Type B pancreatic cell (in vitro differentiated cells): ENCODE measurements at regions not wholly inside any gene's neighbourhood (a gene's known extent, or its start where the extent isn't known, plus 50 kb on each side); places are given as distances from the start of the nearest gene placed in this dataset.

Experiments used
- DNase-seq: peaks from one replicate; pipeline ENCODE4 v3.0.0; 2021; ENCODE audit warnings: mixed read lengths; ENCODE audit not compliant: unreplicated experiment; ENCODE audit errors: extremely low spot score
- H3K27ac Mint-ChIP-seq: 2 replicates; pipeline ENCODE4 v1.8.0; 2021; ENCODE audit warnings: mild to moderate bottlenecking, mixed read lengths
- H3K27me3 Mint-ChIP-seq: 2 replicates; pipeline ENCODE4 v1.8.0; 2021; ENCODE audit warnings: mixed read lengths
- H3K36me3 Mint-ChIP-seq: 2 replicates; pipeline ENCODE4 v1.8.0; 2021; ENCODE audit warnings: mixed read lengths
- H3K4me1 Mint-ChIP-seq: one replicate; pipeline ENCODE4 v1.8.0; 2021; ENCODE audit warnings: mixed read lengths; ENCODE audit not compliant: unreplicated experiment
- H3K4me3 Mint-ChIP-seq: 2 replicates; pipeline ENCODE4 v1.8.0; 2021; ENCODE audit warnings: mild to moderate bottlenecking, mixed read lengths
- H3K9me3 Mint-ChIP-seq: 2 replicates; pipeline ENCODE4 v1.8.0; 2021; ENCODE audit warnings: mixed read lengths
- CTCF ChIP-seq: fragments of 200-600 bp; sonication (generic); conservative IDR thresholded peaks from 2 replicates; pipeline ENCODE4 v1.5.0; 2021; ENCODE audit warnings: antibody characterized with exemption, mild to moderate bottlenecking

- no peak for TF ChIP-seq CTCF
- no peak for DNase-seq
- no peaks in the 10 kb centered on the region for H3K27me3 Mint-ChIP-seq
- peaks cover 6% of the 10 kb centered on the region for H3K9me3 Mint-ChIP-seq
- no peak overlapping the region for H3K27ac Mint-ChIP-seq
- no peaks in the 10 kb centered on the region for H3K4me1 Mint-ChIP-seq
- H3K4me3 Mint-ChIP-seq: no peak overlapping the region
- H3K36me3 Mint-ChIP-seq: peaks cover 5% of the 10 kb centered on the region
Measured at GRCh38 chr11:104784684-104785460, 113.4 kb downstream of the CASP12 start.

GRCh38 chr11:104783241-104783640, 115.0 kb downstream of the CASP12 start:
- H3K4me1 Mint-ChIP-seq: no peaks in the 10 kb centered on the region
- peaks cover 6% of the 10 kb centered on the region for H3K9me3 Mint-ChIP-seq
- no peak for TF ChIP-seq CTCF
- DNase-seq: no peak
- H3K4me3 Mint-ChIP-seq: no peak overlapping the region
- H3K27ac Mint-ChIP-seq: no peak overlapping the region
- no peaks in the 10 kb centered on the region for H3K27me3 Mint-ChIP-seq
- peaks cover 5% of the 10 kb centered on the region for H3K36me3 Mint-ChIP-seq

- no peak for DNase-seq
- no peak overlapping the region for H3K27ac Mint-ChIP-seq
- peaks cover 6% of the 10 kb centered on the region for H3K9me3 Mint-ChIP-seq
- H3K36me3 Mint-ChIP-seq: peaks cover 5% of the 10 kb centered on the region
- H3K27me3 Mint-ChIP-seq: no peaks in the 10 kb centered on the region
- no peak for TF ChIP-seq CTCF
- no peak overlapping the region for H3K4me3 Mint-ChIP-seq
- peaks cover under 1% of the 10 kb centered on the region for H3K4me1 Mint-ChIP-seq
Measured at GRCh38 chr11:104782377-104782754, 115.9 kb downstream of the CASP12 start.

GRCh38 chr11:104781719-104782376, 116.4 kb downstream of the CASP12 start:
- no peak for DNase-seq
- Mint-ChIP-seq H3K4me1 (peaks cover 4% of the 10 kb centered on the region), H3K4me3 (no peak overlapping the region), H3K27ac (no peak overlapping the region), H3K36me3 (peaks cover 5% of the 10 kb centered on the region), H3K9me3 (peaks cover 6% of the 10 kb centered on the region), H3K27me3 (no peaks in the 10 kb centered on the region)
- TF ChIP-seq CTCF: no peak

GRCh38 chr11:104781037-104781436, 117.2 kb downstream of the CASP12 start:
- H3K4me1 Mint-ChIP-seq: peaks cover 4% of the 10 kb centered on the region
- no peak overlapping the region for H3K27ac Mint-ChIP-seq
- H3K9me3 Mint-ChIP-seq: peaks cover 6% of the 10 kb centered on the region
- no peak for DNase-seq
- no peaks in the 10 kb centered on the region for H3K27me3 Mint-ChIP-seq
- no peak overlapping the region for H3K4me3 Mint-ChIP-seq
- TF ChIP-seq CTCF: no peak
- H3K36me3 Mint-ChIP-seq: peaks cover 5% of the 10 kb centered on the region
